ENCODE measurements at regions not wholly inside any gene's neighbourhood (a gene's known extent, or its start where the extent isn't known, plus 50 kb on each side); places are given as distances from the start of the nearest gene placed in this dataset.

DNA sequence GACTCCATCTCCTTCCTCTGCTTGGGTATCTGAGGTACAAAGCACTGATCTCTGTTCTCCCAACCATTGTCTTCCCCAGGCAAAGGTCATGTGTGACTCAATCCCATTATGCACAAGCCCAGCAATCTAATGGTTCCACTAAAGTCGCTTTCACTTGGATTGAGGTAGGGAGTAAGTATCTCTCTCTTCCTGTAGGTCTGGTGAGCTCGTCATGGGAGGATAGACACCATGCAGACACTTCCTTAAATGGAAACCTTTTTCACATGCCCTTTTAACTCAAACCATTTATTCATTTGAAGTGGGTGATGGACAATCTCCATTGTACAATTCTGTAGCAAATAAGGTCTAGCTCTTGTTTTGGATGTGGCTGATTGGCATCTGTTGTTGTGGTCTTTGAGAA lies 245.2 kb upstream of the CLNK start:
- no peak overlapping the region for H3K4me3 ChIP-seq
- H3K9me3 ChIP-seq (replicated peaks): no peaks in the 10 kb centered on the region
- H3K36me3 ChIP-seq: no peaks in the 10 kb centered on the region
- no peaks in the 10 kb centered on the region for H3K4me1 ChIP-seq
- TF ChIP-seq, protein P1, sequence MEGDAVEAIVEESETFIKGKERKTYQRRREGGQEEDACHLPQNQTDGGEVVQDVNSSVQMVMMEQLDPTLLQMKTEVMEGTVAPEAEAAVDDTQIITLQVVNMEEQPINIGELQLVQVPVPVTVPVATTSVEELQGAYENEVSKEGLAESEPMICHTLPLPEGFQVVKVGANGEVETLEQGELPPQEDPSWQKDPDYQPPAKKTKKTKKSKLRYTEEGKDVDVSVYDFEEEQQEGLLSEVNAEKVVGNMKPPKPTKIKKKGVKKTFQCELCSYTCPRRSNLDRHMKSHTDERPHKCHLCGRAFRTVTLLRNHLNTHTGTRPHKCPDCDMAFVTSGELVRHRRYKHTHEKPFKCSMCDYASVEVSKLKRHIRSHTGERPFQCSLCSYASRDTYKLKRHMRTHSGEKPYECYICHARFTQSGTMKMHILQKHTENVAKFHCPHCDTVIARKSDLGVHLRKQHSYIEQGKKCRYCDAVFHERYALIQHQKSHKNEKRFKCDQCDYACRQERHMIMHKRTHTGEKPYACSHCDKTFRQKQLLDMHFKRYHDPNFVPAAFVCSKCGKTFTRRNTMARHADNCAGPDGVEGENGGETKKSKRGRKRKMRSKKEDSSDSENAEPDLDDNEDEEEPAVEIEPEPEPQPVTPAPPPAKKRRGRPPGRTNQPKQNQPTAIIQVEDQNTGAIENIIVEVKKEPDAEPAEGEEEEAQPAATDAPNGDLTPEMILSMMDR (IDR thresholded peaks at IDR 0.05; ENCODE audit: borderline replicate concordance): no peak
- intact Hi-C loops (cut with micrococcal nuclease): no loop called here
- no peak for DNase-seq
- no peaks in the 10 kb centered on the region for H3K27me3 ChIP-seq (ENCODE audit: low read depth)
- H3K27ac ChIP-seq (replicated peaks): no peak overlapping the region

DNA sequence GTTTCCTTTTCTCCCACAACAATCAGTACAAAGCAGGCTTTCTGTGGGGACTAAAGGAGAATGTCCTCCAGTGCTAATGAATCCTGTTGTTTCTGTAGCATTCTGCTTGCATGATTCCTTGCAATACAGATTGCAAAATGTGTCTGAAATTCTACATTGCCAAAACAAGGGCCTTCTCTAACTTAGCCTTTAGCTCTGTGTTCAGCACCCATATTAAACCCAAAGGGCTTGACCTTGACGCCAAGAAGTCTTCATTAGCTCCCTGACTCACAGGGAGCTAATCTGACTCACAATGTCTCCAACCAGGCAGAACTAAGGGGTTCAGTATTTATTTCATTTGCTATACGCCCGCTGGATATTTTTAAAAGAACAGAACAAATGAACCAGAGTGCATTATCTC lies 241.4 kb upstream of the CLNK start:
- no peak for DNase-seq
- Histone ChIP-seq H3K4me1 (no peaks in the 10 kb centered on the region), H3K36me3 (no peaks in the 10 kb centered on the region), H3K27me3 (ENCODE audit: low read depth) (no peaks in the 10 kb centered on the region), H3K27ac (replicated peaks) (no peak overlapping the region), H3K9me3 (replicated peaks) (no peaks in the 10 kb centered on the region), H3K4me3 (no peak overlapping the region)
- intact Hi-C loops (cut with micrococcal nuclease): no loop called here
- TF ChIP-seq, protein P1 (IDR thresholded peaks at IDR 0.05; ENCODE audit: borderline replicate concordance): no peak

DNA sequence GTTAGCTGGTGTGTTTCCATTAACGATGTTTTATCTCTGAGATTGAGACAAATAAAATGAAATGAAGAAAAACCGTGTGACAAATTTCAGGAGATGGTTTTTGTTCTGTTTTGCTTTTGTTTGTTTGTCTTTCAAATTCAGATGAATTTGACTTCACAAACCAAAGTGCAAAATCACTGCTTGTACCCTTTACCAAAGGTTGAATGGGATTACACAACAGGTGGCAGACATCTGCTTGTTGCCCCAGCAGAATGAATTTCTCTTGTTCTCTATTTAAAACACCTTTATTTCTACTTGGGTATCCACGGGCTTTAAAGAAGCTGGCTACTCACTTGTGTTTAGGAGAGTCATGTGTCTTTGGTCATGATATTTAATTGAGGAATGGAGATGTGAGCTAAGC lies 239.7 kb upstream of the CLNK start:
- TF ChIP-seq, protein P1 (IDR thresholded peaks at IDR 0.05; ENCODE audit: borderline replicate concordance): no peak
- intact Hi-C loops (cut with micrococcal nuclease): no loop called here
- no peaks in the 10 kb centered on the region for H3K36me3 ChIP-seq

DNA sequence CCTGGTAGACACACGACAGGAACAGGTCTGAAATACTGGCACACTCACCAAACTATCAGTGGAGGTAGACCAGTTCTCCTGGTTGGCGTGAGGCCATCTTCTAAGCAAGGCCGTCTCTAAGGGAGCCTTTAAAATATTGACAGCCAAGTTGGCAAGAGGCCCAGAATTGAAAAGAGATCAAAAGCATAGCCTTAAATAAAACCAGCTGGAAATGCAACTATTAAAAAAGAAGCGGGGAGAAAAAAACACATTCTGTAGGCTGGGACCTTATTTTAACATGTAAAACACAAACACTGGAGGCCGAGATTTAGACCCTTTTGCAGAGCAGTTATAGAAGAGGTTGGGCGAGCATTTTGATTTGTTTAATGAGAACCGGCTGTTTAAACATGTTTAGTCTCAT lies 233.0 kb upstream of the CLNK start:
- no peak for DNase-seq
- no peak overlapping the region for H3K27ac ChIP-seq (replicated peaks)
- no peaks in the 10 kb centered on the region for H3K36me3 ChIP-seq
- TF ChIP-seq, protein P1 (IDR thresholded peaks at IDR 0.05; ENCODE audit: borderline replicate concordance): no peak
- intact Hi-C loops (cut with micrococcal nuclease): no loop called here
- no peak overlapping the region for H3K4me3 ChIP-seq
- no peaks in the 10 kb centered on the region for H3K9me3 ChIP-seq (replicated peaks)
- no peaks in the 10 kb centered on the region for H3K4me1 ChIP-seq
- no peaks in the 10 kb centered on the region for H3K27me3 ChIP-seq (ENCODE audit: low read depth)

More for the DNA sequence above, 239.7 kb upstream of the CLNK start:
- no peaks in the 10 kb centered on the region for H3K9me3 ChIP-seq (replicated peaks)
- DNase-seq: no peak
- no peaks in the 10 kb centered on the region for H3K27me3 ChIP-seq (ENCODE audit: low read depth)
- no peak overlapping the region for H3K27ac ChIP-seq (replicated peaks)
- no peak overlapping the region for H3K4me3 ChIP-seq
- no peaks in the 10 kb centered on the region for H3K4me1 ChIP-seq

DNA sequence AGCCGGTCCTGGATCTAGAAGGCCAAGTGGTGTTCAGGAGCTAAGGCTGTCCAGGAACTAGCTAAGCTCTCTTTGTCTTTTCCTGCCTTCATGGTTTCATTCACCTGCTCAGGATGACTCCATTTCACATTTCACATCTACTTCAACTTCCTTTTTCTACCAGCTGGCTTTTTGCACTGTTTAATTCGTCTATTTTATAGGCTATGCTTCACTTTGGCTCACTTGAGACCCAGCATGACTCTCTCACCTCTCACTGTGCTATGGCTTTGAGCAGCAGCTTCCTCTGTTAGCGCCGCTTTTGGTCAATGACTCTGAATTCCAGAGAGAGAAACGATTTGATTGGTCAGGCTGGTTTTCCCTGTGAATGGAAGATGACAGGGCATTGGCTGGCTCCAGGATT lies 213.5 kb upstream of the CLNK start:
- no peak for DNase-seq

More for the DNA sequence above, 213.5 kb upstream of the CLNK start:
- H3K9me3 ChIP-seq (replicated peaks): no peaks in the 10 kb centered on the region
- no peak overlapping the region for H3K4me3 ChIP-seq
- no peak overlapping the region for H3K27ac ChIP-seq (replicated peaks)
- H3K36me3 ChIP-seq: no peaks in the 10 kb centered on the region
- no peaks in the 10 kb centered on the region for H3K4me1 ChIP-seq
- peaks cover 8% of the 10 kb centered on the region for H3K27me3 ChIP-seq (ENCODE audit: low read depth)
- intact Hi-C loops (cut with micrococcal nuclease): no loop called here
- TF ChIP-seq, protein P1 (IDR thresholded peaks at IDR 0.05; ENCODE audit: borderline replicate concordance): no peak
